GM13976 (cell line): ENCODE measurements at regions not wholly inside any gene's neighbourhood (a gene's known extent, or its start where the extent isn't known, plus 50 kb on each side); places are given as distances from the start of the nearest gene placed in this dataset.

Experiments used
- DNase-seq: peaks from one replicate; pipeline ENCODE4 v3.0.0; 2012; ENCODE audit warnings: low spot score
- in situ Hi-C: fragments of 300-500 bp; cut with MboI; formaldehyde crosslinking; loops from one replicate; pipeline ENCODE4 v1.12.0; 2022; ENCODE audit warnings: low sequenced_read_pairs, mixed read lengths, inconsistent platforms; ENCODE audit not compliant: unreplicated experiment
- TF ChIP-seq, protein P1 (sequence below): IDR thresholded peaks from 2 replicates; pipeline ENCODE4 v1.5.1; 2012; ENCODE audit warnings: borderline replicate concordance, mild to moderate bottlenecking; ENCODE audit not compliant: insufficient read depth; ENCODE audit errors: extremely low read depth, missing control alignments, control extremely low read depth

DNA sequence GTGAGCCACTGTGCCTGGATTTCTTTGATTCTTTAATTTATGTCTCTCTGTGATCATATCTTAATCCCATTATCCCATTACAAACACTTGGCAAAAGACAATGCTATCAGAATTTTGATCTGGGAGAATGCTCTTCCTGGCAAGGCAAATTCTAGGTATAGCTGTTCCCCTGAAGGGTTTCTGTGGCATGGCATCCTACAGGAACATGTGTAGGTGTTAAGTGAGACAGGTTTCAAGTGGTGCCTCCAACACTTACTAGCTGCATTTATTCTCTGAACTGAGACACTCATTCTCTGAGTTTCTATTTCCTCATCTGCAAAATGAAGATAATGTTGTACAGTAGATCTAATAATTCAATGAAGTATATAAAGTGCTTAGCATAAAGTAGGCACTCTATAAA is 87.1 kb upstream of the CTTNBP2 start:
- TF ChIP-seq, protein P1, sequence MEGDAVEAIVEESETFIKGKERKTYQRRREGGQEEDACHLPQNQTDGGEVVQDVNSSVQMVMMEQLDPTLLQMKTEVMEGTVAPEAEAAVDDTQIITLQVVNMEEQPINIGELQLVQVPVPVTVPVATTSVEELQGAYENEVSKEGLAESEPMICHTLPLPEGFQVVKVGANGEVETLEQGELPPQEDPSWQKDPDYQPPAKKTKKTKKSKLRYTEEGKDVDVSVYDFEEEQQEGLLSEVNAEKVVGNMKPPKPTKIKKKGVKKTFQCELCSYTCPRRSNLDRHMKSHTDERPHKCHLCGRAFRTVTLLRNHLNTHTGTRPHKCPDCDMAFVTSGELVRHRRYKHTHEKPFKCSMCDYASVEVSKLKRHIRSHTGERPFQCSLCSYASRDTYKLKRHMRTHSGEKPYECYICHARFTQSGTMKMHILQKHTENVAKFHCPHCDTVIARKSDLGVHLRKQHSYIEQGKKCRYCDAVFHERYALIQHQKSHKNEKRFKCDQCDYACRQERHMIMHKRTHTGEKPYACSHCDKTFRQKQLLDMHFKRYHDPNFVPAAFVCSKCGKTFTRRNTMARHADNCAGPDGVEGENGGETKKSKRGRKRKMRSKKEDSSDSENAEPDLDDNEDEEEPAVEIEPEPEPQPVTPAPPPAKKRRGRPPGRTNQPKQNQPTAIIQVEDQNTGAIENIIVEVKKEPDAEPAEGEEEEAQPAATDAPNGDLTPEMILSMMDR = no peak
- DNase-seq = no peak
- in situ Hi-C loops = no loop called here

DNA sequence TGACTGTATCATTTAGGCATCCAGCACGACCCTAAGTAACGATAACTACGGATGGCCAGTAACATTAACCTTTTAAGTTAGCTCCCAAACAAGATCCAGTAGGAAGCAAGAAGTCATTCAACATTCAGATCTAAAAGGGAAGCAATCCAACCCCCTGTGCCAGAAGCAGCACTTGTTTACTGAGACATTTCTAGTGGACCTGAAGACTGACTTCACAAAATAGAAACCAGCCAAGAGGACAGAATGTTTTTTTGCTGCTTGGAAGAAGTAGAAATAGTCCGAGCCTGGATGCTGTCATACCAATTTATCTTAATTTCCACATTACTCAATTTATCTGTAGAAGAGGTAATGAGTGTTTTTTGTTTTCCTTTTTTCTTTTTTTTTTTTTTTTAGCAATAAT is 88.0 kb upstream of the CTTNBP2 start:
- TF ChIP-seq, protein P1 = no peak
- in situ Hi-C loops = no loop called here
- DNase-seq = no peak

DNA sequence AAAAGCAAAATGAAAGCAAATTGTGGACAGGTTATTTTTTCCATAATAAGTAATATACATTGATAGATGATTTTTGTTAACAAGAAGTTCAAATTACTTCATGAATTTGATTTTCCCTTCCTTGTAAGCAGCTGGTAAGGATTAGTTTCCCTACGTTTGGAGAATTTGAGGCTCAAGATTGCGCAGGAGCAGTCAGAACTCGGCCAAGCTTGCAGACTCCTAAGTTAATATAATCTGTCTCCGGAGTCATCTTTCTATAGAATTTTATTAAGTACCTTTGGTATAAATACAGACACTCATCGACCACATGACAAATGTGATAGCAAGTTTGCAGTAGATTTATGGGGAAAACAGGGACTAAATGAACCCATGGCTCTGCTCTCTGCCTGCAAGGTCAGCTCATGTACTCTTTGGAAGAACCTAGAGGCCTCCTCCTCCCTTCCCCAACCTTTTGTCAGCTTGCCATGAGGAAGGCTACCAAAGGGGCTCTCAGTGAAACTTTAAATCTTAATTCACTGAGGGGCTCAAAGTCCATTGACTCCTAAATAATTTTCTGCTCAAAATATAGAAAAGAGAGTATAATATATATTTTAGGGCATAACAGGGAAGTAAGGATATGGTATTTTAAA is 89.2 kb upstream of the CTTNBP2 start:
- no peak for DNase-seq
- in situ Hi-C loops = no loop called here
- TF ChIP-seq, protein P1 = no peak

GRCh38 chr7:117963264-117964197 is 90.3 kb upstream of the CTTNBP2 start:
- TF ChIP-seq, protein P1 = no peak
- in situ Hi-C loops = no loop called here
- no peak for DNase-seq

DNA sequence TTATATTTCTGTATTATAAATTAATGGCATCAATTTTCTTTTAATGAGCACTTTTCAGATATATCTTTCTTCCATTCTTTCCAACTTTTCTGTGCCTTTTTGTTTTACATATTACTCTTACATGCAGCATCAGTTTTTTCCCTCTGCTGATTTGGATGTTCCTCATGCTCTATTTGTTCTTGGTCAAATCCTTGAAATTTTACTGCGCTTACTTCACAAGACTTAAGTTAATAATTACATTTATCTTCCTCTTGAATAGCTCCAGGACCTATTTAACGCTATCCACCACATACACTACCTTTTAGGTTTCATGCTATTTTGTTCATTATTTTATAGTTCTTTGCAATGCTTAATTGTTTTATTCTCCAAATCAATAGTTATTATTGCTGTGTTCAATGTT is 97.6 kb upstream of the CTTNBP2 start:
- TF ChIP-seq, protein P1 = no peak
- in situ Hi-C loops = no loop called here

GRCh38 chr7:117971556-117972244 is 98.5 kb upstream of the CTTNBP2 start:
- in situ Hi-C loops = no loop called here
- TF ChIP-seq, protein P1 = no peak
- DNase-seq = no peak

More for the DNA sequence above, 97.6 kb upstream of the CTTNBP2 start:
- no peak for DNase-seq
